ENCODE measurements at regions not wholly inside any gene's neighbourhood (a gene's known extent, or its start where the extent isn't known, plus 50 kb on each side); places are given as distances from the start of the nearest gene placed in this dataset.

- Mint-ChIP-seq H3K27ac (ENCODE audit: unreplicated experiment) (peak overlapping the region; percentile 8), H3K36me3 (ENCODE audit: insufficient read depth, unreplicated experiment) (peaks cover 16% of the 10 kb centered on the region), H3K9me3 (ENCODE audit: low read depth, unreplicated experiment) (peaks cover 2% of the 10 kb centered on the region), H3K4me1 (ENCODE audit: low read depth, unreplicated experiment) (peaks cover 71% of the 10 kb centered on the region), H3K4me3 (ENCODE audit: low read depth, unreplicated experiment) (no peak overlapping the region), H3K27me3 (ENCODE audit: unreplicated experiment) (no peaks in the 10 kb centered on the region)
- no TSS peak for BruUV-seq (replicated peaks)
- intact Hi-C loops (cut with micrococcal nuclease; ENCODE audit: unreplicated experiment), result no loop called here
- CTCF ChIA-PET, result interaction anchor here (0.8 to 2.0 kb wide), 3 partner anchors 9 to 74 kb away, joined by 3 to 4 read pairs (median 3); no protein-coding TSS in a partner anchor
- TF ChIP-seq CTCF (IDR thresholded peaks at IDR 0.05; ENCODE audit: unreplicated experiment), result no peak
- DNase-seq, result no peak
Observed at GRCh38 chr20:50370036-50370566, 140.1 kb upstream of the PTPN1 start.

- DNase-seq, result no peak
- intact Hi-C loops (cut with micrococcal nuclease; ENCODE audit: unreplicated experiment), result no loop called here
- Mint-ChIP-seq H3K27ac (ENCODE audit: unreplicated experiment) (peak overlapping the region; percentile 56), H3K27me3 (ENCODE audit: unreplicated experiment) (no peaks in the 10 kb centered on the region), H3K4me1 (ENCODE audit: low read depth, unreplicated experiment) (peaks cover 65% of the 10 kb centered on the region), H3K36me3 (ENCODE audit: insufficient read depth, unreplicated experiment) (peaks cover 16% of the 10 kb centered on the region), H3K9me3 (ENCODE audit: low read depth, unreplicated experiment) (no peaks in the 10 kb centered on the region), H3K4me3 (ENCODE audit: low read depth, unreplicated experiment) (no peak overlapping the region)
- BruUV-seq (replicated peaks), result no TSS peak
- CTCF ChIA-PET, result interaction anchor here (0.7 to 1.4 kb wide), 2 partner anchors 18 to 105 kb away, joined by 3 to 5 read pairs; no protein-coding TSS in a partner anchor
- no peak for TF ChIP-seq CTCF (IDR thresholded peaks at IDR 0.05; ENCODE audit: unreplicated experiment)
Observed at GRCh38 chr20:50371878-50372769, 138.1 kb upstream of the PTPN1 start.

GRCh38 chr20:50372770-50373088, 137.5 kb upstream of the PTPN1 start:
- H3K36me3 Mint-ChIP-seq (ENCODE audit: insufficient read depth, unreplicated experiment), result peaks cover 16% of the 10 kb centered on the region
- DNase-seq, result peak; percentile 81
- intact Hi-C loops (cut with micrococcal nuclease; ENCODE audit: unreplicated experiment), result no loop called here
- no TSS peak for BruUV-seq (replicated peaks)
- H3K4me1 Mint-ChIP-seq (ENCODE audit: low read depth, unreplicated experiment), result peaks cover 70% of the 10 kb centered on the region
- peak overlapping the region; percentile 8 for H3K4me3 Mint-ChIP-seq (ENCODE audit: low read depth, unreplicated experiment)
- H3K27ac Mint-ChIP-seq (ENCODE audit: unreplicated experiment), result peak overlapping the region; percentile 56
- H3K9me3 Mint-ChIP-seq (ENCODE audit: low read depth, unreplicated experiment), result no peaks in the 10 kb centered on the region
- CTCF ChIA-PET, result interaction anchor here (1.4 kb wide), 1 partner anchor 105 kb away, joined by 5 read pairs; no protein-coding TSS in a partner anchor
- no peak for TF ChIP-seq CTCF (IDR thresholded peaks at IDR 0.05; ENCODE audit: unreplicated experiment)
- no peaks in the 10 kb centered on the region for H3K27me3 Mint-ChIP-seq (ENCODE audit: unreplicated experiment)

- CTCF ChIA-PET, result no interaction called here
- no TSS peak for BruUV-seq (replicated peaks)
- DNase-seq, result peak; percentile 75
Observed at GRCh38 chr20:50373674-50374286, 136.4 kb upstream of the PTPN1 start.

More at GRCh38 chr20:50373674-50374286, 136.4 kb upstream of the PTPN1 start:
- Mint-ChIP-seq H3K27ac (ENCODE audit: unreplicated experiment) (peak overlapping the region; percentile 56), H3K4me1 (ENCODE audit: low read depth, unreplicated experiment) (peaks cover 70% of the 10 kb centered on the region), H3K9me3 (ENCODE audit: low read depth, unreplicated experiment) (no peaks in the 10 kb centered on the region), H3K27me3 (ENCODE audit: unreplicated experiment) (no peaks in the 10 kb centered on the region), H3K4me3 (ENCODE audit: low read depth, unreplicated experiment) (no peak overlapping the region), H3K36me3 (ENCODE audit: insufficient read depth, unreplicated experiment) (peaks cover 16% of the 10 kb centered on the region)
- intact Hi-C loops (cut with micrococcal nuclease; ENCODE audit: unreplicated experiment), result no loop called here
- no peak for TF ChIP-seq CTCF (IDR thresholded peaks at IDR 0.05; ENCODE audit: unreplicated experiment)
